Stimulated activated CD4-positive, alpha-beta T cell treated with anti-CD3 and anti-CD28 coated beads, TNF-alpha, amount 100 ng/mL, for 48 hours (primary cell): ENCODE measurements at regions not wholly inside any gene's neighbourhood (a gene's known extent, or its start where the extent isn't known, plus 50 kb on each side); places are given as distances from the start of the nearest gene placed in this dataset.

ENCODE experiments used
- DNase-seq, 3 donors: peaks; one replicate each; pipeline ENCODE4 v3.0.0-alpha.2; 2020; ENCODE audit warnings: low read depth in 3 of 3

DNA sequence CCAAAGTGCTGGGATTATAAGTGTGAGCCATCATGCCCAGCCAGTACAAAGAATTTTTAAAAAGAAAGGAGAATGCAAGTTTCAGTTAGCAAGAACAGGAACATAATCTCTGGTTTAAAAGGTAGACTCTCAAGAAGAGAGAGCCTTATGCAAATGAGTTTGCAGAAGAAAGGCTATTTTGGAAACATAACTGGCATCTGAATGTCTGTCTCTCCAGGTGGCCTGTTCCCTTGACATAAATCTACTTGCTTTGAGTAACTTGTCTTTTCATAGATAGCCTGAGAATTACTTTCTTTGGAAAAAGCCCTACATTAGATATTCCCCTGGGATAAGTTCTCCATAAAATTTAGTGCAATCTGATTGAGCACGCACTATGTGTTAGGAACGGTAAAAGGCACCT is 109.6 kb downstream of the ICOS start:
- DNase-seq, result no peak

- no peak for DNase-seq
These were observed 113.1 kb downstream of the ICOS start for GRCh38 chr2:204049635-204050034.

GRCh38 chr2:204050681-204051080 is 114.1 kb downstream of the ICOS start:
- no peak for DNase-seq

DNA sequence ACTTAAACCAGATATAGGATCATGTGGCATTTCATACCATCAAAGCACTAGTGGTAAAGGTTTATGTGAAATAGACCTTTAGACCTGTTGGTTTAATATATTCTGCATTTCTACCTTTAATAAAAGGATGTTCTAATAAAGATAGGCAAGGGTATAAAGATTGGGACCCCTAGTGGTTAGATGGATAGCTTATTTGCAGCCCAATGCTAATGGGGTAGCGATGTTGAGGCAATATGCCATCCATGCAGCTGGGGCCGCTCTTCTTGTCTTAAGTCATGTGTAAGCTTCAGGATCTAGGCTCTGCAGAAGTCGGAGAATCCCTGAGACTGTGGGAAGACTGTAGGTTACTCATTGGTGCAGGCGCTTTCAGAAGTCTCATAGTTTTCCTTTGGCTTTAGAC is 114.9 kb downstream of the ICOS start:
- no peak for DNase-seq

DNA sequence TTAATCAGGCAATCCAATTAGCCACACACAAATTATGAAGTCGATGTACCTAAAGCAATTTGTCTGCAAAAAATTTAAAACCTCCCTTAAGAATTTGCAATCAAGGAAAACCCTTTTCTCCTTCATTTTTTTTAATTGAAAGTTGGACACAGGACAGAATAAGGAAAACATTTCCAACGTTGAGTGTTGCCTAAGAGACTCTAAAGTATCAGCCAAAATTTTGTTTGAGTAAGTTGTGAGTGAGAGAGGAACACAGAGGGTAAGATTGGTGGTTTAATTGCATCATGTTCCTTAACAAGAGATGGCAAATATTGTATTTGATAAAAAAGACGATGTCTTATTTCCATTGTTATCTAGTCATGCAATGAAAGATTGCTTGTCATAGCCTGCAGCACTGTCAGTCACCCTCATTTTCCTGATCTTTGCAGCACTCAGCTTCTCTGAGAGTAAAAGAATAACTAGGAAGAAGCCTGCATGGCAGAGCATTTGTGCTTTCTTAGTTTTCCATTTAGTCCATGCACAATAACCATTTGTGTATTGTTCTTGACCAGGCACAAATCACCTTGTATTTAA is 115.5 kb downstream of the ICOS start:
- no peak for DNase-seq

DNA sequence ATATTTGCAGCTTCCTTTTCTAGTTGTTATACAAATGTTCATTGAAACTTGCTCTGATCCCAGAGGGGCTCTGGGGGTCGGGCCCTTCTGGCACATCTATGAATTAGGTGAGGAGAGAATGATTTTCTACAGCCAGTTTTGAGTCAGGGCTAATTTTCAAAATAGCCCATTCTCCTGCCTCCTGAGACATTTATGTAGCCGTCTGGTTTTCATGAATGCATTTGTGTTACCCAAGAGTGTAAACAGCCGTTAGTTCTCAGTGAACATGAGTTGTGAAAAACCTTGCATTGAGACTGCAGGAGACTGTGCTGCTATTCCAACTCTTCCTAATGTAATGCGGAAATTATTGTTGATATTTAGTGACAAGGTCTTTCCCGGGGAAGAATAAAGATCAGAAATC is 122.5 kb downstream of the ICOS start:
- DNase-seq, result no peak

DNA sequence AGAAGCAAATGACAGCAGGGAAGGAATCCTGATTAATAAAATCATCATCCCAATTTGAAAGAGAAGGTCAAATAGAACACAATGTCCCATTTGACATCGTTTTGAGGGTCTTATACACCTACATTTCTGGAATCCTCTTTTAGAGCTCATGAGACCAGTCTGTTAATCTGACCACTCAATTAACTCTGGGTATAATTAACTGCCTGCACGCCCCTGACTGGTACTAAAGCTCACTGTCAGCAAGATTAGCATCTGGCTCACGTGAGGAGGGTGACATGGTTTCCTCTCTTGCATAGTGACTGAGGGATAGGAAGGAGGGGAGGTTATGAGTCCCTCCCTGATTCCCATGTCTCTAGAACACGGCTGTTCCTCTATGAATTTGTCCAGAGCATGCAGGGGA is 124.3 kb downstream of the ICOS start:
- no peak for DNase-seq

GRCh38 chr2:204061241-204061640 is 124.7 kb downstream of the ICOS start:
- DNase-seq, result no peak

- no peak for DNase-seq
These were observed 127.6 kb downstream of the ICOS start for GRCh38 chr2:204064119-204064518.

DNA sequence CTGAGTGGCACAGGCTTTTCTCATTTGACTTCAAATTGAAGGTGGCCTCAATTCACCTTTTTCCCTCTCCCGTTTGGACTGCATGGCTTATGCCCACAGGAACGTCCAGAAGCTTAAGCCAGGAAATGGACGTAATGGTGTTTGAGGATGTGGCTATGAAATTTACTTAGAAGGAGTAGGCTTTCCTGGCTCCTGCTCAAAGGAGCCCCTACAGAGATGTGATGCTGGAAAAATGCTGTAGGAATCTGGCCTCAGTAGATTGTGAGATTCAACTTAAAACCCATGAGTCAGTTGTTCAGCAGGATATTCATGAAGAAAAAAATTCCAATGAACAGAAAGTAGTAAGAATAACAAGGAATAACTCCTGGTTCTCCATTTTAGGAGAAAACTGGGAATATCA is 129.0 kb downstream of the ICOS start:
- DNase-seq, result no peak

GRCh38 chr2:204066051-204066450 is 129.5 kb downstream of the ICOS start:
- DNase-seq, result no peak

DNA sequence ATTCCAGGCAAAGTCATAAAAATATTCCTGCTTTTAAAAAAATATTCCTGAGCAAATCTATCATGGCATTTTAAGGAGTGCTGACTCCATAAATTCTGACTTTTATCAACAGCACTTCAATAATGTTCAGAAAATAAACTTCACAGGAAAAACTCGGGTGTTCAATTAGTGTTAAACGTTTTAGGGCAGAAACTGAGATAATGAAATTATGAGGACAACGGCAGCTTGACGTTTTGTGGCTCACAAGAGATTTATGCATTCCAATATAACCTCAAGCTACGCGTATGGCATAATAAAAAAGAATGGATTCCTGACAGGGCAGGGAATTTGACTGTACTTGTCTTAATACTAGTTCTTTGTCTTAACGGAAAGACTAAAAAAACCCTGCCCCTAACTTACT is 133.2 kb downstream of the ICOS start:
- DNase-seq, result no peak

DNA sequence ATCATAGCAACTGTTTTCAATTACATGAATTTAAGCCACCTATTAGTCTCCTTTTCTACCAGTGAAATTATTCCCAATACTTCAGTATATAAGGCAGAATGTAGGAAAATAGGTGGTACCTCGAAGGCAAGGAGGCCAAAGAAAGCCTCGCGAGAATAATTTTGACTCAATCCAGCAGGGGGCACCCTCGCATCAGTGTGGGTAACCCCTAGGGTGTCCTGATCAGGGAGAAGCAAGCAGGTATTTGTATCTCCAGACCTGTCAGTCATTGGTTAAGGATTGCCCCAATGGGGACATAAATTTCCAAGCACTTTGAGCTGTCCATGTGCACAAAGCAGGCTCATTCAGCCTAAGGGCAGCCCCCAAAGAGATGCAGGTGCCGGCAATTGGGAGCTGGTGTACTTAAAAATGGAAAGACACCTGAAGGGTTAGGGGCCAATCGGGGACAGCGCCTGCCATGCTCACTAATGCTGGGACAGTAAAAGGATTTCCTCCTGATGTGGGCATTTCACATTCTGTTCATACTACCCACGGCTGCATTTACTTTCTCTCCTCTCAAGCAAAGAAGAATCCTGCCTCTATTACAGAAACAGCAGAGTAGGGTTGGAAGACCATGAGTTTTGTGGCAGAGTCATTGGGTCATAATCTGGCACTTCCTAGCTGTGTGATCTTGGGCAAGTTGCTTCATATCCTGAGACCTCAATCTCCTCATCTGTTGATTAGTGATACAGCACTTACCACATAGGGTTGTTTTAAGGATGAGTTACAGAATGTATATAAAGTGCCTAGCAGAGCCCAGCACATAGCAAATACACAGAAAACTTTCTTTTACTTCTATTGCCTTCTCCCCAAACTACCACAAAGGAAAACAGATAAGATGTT is 136.1 kb downstream of the ICOS start:
- peak; percentile 51 to 71 (median 69) for DNase-seq

DNA sequence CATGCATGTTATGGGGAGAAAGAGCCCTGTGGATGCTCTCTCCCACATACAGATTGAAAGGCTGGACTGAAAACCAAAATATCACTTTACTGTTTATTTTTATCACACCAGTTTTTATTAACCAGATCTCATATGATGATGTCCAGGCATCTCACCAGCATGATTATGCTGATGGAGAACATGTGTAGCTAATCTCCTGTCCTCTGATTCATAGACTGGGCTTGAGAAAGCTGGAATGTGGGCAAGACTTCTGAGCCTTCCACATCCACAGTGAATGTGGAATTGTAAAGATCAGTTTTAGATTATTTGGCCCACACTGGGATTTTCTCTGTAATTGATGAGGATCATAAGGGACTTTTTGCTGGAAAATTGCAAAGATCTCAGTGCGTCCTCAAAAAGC is 137.9 kb downstream of the ICOS start:
- DNase-seq, result no peak

DNA sequence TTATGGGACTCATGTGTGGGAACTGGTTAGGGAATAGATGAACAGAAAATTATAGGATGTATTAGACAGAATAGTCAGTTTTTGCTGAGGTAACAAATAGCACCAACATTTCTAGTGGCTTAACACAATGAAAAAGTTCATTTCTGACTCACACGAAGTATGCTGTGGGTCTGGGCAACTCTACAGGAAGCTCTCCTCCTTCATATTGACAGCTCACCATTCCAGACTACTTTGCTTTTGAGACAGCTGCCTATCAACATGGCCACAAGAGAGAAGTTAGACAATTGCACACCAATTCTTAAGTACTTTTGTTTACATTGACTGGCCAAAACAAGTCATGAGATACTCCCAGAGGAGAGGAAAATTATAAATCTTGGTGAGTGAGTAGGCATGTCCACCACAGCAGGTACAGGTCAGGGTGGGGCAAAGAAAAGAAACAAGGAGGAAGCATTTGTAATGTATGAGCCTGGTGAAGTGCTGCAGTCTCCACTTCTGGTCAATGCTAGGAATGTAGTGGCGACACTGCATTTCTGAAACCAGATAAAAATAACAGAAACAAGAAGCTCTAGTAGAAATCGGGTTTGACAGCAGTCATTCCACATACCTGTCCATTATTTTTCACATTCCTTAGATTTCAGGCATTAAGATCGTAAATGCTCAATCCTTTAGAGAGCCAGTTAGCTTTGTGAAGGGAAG is 141.6 kb downstream of the ICOS start:
- no peak for DNase-seq

DNA sequence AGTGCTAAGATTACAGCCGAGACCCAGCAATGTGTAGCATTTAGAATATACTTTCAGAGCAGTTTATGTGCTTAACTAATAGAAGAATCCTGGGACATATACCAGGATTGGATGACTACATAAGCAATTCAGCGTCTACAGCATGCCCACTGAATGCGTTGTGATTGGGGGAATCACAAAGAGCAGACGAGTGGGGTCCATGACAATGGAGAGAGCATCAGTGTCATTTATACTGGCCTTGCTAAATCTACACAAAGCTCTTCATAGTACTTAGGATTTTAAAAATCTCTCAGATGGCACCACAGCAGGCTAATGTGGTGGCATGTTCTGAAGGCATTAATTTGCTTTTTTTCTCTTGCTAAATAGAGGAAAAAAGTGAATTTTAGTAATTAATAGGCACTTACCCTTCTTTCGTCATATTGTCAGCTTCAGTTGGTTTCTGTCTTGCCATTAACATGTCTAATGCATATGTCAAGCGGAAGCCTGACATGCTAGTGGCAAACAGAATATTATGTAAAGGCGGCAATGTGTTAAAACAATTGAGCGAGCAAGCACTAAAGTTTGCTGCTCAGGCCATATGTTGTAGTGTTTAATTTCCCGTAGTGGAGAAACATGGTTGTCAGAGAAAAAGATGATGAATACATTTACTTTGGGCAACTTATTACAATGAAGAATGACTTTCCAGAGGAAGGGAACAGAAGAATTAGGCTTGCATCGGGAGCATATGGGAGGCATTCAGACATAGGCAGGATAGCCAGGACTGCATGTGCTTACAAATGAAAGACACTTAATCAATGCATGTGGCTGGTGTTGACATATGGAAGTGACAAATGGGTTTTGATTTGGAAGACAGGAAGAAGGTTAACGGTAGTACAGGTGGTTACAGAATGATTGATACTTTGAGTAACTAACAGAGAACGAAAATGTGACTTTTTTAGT is 145.2 kb downstream of the ICOS start:
- no peak for DNase-seq

DNA sequence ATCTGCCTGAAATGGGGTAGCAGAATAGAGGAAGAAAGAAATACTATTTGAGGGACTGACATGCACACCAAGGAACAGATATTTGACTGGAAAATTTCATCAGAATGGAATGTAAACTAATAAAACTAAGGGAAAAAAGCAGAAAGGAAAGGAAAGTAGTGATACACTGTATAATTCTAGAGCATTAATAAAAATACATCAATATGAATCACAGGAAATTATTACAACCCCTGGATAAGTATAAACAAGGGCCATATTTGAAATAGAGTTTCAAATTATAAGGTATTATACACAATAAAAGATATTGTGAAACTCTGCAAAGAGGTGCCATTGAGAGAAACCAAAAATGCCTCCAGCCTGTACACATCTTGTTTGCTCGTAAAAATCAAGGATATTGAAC is 149.6 kb downstream of the ICOS start:
- no peak for DNase-seq

- DNase-seq, result no peak
These were observed 152.5 kb downstream of the ICOS start for GRCh38 chr2:204089105-204089504.

DNA sequence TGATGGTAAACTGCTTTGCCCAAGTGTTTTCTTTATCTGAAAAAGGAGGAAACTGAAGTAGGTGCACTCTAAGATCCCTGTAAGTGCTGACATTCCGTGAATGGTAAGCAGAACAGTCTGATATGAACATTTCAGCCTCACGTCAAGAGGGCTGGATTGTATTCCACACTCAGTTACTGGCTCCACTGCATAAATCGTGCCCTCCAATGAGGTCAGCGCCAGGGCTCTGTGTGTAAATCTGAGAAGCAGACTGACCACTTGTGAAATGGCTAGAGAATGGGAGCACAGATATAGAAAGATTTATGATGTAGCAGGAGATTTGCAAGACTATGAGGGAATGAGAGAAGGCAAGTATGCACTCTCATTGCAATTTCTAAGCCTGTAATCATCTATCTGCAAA is 153.0 kb downstream of the ICOS start:
- no peak for DNase-seq

- no peak for DNase-seq
These were observed 153.5 kb downstream of the ICOS start for GRCh38 chr2:204090021-204090420.

DNA sequence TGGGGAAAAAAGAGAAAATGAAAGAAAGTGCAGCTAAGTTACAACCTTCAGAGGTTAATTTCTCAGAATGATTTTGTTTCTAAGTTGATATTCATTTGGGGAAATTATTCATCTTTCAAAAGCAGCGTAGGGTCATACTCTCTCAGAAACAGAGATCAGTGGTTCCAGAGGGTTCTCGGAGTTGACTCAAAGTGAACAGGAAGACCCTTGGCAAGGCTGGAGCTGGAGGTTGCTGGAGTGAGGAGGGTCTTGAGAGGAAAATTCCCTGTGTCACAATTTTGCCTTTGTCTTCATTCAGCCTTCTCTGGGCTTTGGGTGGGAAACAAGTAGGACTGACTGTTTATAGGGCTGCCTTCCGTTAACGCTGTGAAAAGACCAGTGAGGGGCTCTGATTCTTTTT is 168.2 kb downstream of the ICOS start:
- no peak for DNase-seq

- DNase-seq, result peak; percentile 10 to 28 (median 25)
These were observed 171.8 kb downstream of the ICOS start for GRCh38 chr2:204108330-204108751.
